Hematopoietic multipotent progenitor cell treated with erythropoietin and hydrocortisone succinate and interleukin-3 and kit ligand, for 15 days (in vitro differentiated cells): ENCODE measurements at regions not wholly inside any gene's neighbourhood (a gene's known extent, or its start where the extent isn't known, plus 50 kb on each side); places are given as distances from the start of the nearest gene placed in this dataset.

Experiments used
- DNase-seq: peaks from one replicate; pipeline ENCODE4 v3.0.0-alpha.2; 2015; ENCODE audit warnings: low spot score

DNA sequence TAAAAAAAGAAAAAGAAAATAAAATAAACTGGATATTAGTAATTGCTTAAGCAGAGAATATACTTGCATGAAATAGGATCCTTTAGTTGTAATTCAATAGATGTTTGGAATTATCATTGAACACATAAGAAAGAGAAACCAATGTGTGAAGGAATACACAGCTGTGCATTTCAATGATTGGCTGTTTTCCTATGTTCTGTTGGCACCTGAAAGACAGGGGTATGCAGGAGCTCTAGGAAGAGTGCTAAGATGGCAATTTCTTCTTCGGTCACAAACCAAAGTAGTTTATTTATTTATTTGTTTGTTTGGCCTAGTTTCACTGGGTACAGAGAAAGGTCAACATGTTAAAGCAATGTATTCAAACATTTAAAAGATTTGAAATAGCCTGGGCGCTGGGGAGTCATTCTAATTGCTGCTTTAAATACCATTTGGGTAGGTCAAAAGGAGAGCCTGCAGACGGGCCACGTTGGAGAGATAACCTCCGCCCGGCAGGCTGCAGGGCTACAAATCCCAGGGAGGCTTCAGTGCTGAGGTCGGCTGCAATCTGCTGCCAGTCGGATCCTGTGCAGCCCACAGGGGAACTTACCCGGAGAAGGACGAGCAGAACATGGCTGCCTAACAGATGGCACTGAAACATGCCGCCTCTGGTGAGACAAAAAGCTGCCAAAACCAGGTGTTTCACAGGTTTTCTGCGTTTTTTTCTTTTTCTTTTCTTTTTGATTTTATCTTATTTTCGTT is 154.2 kb upstream of the TYRP1 start:
- no peak for DNase-seq

DNA sequence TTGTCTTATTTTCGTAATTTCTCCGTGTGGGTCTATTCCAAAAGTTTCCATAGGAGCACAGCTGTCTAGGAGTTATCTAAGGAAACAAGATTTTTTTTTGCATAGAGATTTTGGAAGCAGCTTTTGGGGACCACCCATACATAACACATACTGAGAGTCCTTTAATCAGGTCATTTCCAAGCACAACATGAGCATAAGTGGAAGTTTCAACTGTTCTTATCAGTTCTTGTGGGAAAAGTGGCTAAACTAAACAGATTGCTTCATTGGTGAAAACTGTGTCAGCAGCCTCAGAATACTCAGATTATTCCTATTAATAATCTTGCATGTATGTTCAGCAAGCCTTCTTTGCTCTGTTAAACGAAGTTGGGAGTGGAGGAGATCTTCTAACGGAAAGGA is 153.6 kb upstream of the TYRP1 start:
- DNase-seq = no peak

GRCh38 chr9:12544700-12545099 is 148.5 kb upstream of the TYRP1 start:
- DNase-seq = no peak

GRCh38 chr9:12554636-12555035 is 138.5 kb upstream of the TYRP1 start:
- DNase-seq = no peak

DNA sequence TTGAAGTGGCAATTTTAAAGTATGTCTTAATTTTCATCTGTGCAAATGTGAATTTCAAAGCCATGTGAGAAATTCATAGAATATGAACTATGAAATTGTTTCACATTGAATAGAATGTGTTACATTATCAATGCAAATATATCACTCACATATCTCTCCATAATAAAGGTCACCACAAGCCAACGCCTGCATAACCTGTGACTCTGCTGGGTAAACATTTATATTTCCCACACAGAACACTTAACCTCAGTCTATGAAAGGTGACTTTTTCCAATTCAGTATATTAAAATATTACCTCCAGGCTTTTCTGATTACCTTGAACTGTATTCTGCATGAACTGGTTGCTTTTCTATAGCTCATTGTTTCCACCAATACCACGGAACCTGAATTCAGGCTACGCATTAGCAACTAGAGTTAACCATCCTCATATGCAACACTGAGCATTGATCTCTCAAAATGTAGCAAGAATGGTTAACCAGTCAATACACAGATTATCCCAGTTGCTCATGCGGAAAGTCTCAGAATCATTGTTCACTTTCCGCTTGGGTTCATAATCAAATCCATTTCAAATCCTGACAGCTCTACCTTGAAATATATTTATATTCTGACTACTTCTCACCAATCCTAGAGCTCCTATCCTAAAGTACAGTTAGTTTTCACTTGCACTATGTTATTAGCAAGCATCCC is 126.6 kb upstream of the TYRP1 start:
- no peak for DNase-seq

- no peak for DNase-seq
These were observed 108.3 kb upstream of the TYRP1 start for GRCh38 chr9:12584656-12585522.

DNA sequence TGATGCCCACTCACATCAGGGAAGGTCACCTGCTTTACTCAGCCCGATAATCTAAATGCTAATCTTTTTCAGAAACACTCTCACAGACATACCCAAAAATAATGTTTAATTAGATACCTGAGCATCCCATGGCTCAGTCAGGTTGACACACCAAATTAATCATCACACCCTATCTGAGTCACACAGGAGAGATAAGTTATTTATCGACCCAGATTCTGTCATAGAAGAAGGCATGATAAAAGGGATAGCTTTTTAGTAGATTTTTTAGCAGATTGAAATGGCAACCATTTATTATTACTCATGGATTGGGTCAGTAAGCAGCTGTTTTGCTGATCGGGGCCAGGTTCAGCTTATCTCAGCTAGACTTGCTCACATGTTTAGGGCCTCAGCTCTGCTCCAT is 97.8 kb upstream of the TYRP1 start:
- DNase-seq = no peak

GRCh38 chr9:12604164-12604821 is 88.9 kb upstream of the TYRP1 start:
- DNase-seq = no peak

DNA sequence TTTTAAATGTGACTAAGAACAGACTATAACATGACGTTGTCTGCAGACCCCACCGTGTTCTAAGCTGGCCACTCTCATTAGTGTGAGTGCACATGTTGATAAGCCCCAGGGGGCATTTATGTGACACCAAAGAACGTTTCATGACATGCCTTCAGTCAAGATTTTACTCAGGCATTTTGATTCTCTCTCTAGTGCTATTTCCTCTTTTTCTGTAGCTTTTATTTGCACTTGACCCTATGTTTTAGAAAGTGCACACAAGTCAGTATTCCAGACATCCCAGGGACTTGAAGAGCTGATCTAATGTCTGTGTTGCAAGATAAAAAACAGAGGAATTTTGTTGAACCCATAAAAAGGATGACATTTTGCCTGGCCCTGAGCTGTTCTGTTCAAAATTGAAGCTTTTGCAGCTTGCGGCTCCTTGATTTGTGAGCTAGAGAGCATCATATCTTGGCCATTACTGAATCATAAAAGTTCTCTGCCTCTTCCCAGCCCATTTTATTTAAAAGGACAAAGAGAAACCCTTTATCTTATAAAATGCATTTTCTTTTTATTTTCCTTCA is 80.9 kb upstream of the TYRP1 start:
- no peak for DNase-seq

- DNase-seq = no peak
These were observed 80.1 kb upstream of the TYRP1 start for GRCh38 chr9:12613071-12613470.

DNA sequence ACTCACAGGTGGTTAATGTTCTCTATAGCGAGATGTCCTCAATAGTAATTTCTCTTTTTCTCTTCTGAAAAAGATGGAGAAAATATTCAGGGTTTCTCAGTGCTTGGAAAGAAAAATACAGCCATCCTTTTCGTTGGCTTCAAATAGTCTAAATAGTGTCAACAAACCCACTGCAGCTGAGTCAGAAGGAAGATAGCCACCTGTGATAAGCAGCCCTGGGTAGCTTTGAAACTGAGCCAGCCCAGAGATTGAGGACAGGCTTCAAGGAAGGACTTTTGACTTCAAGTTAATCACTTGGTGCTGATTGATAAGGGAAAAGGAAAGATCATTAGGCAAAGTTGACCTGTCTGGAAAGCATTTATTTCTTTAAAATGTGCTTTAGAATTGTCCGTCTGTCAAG is 78.7 kb upstream of the TYRP1 start:
- no peak for DNase-seq

DNA sequence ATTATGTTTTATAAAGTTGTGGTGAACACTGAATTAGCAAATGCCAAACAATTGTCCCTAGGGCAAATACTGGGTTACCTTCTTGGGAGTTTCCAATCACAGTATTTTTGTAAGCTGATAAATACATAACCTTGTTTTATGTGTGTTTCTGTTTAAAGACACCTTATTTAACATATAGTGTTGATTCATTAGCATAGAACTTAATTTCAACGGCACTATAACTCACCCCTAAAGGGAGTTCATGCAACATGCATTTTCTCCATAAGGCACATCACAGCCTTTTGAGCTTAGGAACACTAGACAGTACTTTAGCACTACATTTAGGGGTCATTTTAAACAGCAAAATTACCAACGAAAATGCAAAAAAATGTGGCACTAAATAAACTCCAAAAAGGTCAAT is 74.2 kb upstream of the TYRP1 start:
- no peak for DNase-seq

GRCh38 chr9:12625844-12626243 is 67.3 kb upstream of the TYRP1 start:
- DNase-seq = no peak

GRCh38 chr9:12627096-12627495 is 66.1 kb upstream of the TYRP1 start:
- DNase-seq = no peak

- DNase-seq = no peak
These were observed 64.6 kb upstream of the TYRP1 start for GRCh38 chr9:12628546-12628945.

GRCh38 chr9:12629067-12629466 is 64.1 kb upstream of the TYRP1 start:
- DNase-seq = no peak

DNA sequence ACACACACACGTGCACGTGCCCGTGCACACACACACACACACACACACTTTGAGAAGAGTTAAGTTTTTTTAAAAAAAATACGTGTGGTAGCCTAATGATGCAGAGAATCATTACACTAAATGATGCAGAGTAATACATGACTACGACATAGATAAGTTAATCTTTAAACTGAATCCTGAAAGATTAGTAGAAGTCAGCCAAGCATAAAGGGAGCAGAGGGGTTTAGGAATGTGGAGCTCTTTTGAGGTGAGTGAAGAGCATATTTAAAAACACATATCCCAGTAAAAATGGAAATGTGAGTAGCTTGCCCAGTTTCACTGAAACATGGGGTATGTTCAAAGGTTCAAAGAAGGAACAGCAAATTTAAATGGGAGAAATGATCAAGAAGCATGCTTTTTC is 61.3 kb upstream of the TYRP1 start:
- DNase-seq = no peak

GRCh38 chr9:12633016-12633765 is 60.0 kb upstream of the TYRP1 start:
- DNase-seq = no peak

- no peak for DNase-seq
These were observed 53.1 kb upstream of the TYRP1 start for GRCh38 chr9:12640016-12640587.

DNA sequence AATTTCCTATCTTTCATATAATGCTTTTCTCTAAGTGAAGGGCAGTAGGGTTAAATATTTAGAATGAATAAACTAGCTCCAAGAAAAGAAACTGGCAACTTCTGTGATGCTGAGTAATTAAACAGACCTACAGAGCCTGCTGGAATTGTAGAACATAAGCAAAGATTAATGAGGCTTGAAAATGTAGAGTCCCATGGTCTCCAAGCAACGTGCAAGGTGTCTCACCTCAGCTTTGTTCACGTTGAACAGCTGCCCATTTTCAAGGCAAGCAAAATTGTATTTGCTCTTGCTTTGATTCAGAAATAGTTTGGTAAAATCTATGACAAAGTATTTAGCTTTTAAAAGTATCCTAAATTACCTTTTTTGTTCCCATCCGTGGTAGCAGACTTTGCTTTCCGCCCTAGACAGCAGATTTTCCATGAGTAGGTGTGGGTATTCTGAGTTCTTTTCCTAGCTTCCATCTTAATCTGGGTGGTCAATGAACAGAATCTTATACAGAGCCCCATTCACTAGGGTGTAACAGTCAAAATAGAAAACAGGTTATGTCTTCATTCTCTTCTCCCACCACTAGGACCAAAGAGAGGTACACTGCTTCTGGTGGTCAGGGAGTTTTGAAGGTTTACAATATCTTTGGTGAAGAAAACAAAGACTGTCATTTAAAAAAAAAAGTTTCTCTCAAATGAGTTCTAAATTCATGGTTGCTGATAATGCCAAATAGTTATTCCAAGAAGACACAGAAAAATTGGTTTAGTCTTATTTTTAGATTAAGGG is 52.1 kb upstream of the TYRP1 start:
- no peak for DNase-seq
